ENCODE measurements at regions not wholly inside any gene's neighbourhood (a gene's known extent, or its start where the extent isn't known, plus 50 kb on each side); places are given as distances from the start of the nearest gene placed in this dataset.

DNA sequence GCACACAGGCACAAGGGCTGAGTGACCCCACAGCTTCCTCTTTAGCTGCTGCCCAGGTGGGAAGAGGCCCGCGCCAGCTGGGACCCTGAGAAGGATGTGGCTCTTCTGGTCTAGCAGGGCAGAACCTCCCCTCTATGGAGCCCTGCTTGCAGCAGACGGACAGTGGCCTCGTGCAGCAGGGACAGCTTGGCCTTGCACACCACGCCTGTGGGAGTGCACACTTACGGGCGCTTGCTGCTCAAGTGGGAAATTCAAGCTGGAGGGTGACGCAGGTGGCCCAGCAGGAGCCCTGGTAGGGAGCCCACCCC is 971.4 kb downstream of the BRD1 start:
- TF ChIP-seq CTCF (IDR thresholded peaks at IDR 0.05; ENCODE audit: low read depth, low read length, poor library complexity, severe bottlenecking) (no peak), EZH2phosphoT487 (IDR thresholded peaks at IDR 0.05; ENCODE audit: borderline replicate concordance, low read length) (no peak)
